Smooth muscle cell of the brain vasculature (primary cell): ENCODE measurements at regions not wholly inside any gene's neighbourhood (a gene's known extent, or its start where the extent isn't known, plus 50 kb on each side); places are given as distances from the start of the nearest gene placed in this dataset.

ENCODE experiments used
- DNase-seq: peaks from one replicate; pipeline ENCODE4 v3.0.0-alpha.2; 2012; ENCODE audit warnings: low read depth, low spot score

- peak; percentile 32 for DNase-seq
Observed at GRCh38 chr12:4857472-4858291, 52.0 kb upstream of the KCNA1 start.

- DNase-seq, result no peak
Observed at GRCh38 chr12:4858386-4858785, 51.3 kb upstream of the KCNA1 start.

GRCh38 chr12:4859478-4860210 is 50.1 kb upstream of the KCNA1 start:
- DNase-seq, result no peak
